ENCODE measurements at regions not wholly inside any gene's neighbourhood (a gene's known extent, or its start where the extent isn't known, plus 50 kb on each side); places are given as distances from the start of the nearest gene placed in this dataset.

DNA sequence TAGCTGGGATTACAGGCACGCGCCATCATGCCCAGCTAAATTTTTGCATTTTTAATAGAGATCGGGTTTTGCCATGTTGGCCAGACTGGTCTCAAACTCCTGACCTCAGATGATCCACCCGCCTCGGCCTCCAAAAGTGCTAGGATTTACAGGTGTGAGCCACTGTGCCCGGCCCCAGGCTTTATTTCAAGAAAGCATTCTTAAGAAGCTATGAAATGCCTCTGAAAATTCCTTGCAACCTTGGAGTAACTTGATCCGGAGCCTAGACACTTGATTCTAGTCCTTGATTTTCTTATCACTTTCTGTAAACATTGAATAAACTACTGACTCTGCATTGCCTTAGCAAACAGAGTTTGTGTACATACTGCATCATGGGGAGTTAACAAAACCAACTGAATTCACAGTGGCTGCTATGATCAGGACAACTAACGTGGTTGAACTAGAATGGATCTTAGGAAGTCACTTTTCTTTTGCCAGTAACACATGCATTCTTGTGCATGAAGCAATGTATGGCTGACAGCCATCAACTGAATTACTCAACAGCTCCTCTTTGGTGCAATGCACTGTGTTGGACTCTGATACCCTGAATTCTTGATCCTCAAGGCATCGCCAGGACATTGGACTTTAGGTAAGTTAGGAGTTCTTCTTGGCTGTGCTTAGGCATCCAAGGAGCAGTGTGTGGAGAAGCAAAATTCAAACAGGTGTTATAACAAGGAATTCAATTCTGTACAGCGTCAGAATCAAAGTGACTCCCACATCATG is 102.8 kb upstream of the TMEM170B start (continued):
- TF ChIP-seq SP7 (tag by site-specific recombination; IDR thresholded peaks at IDR 0.05) (peak; percentile 81), HOXC10 (CRISPR knock-in tag; IDR thresholded peaks at IDR 0.05) (no peak), ZNF114 (tag by site-specific recombination; IDR thresholded peaks at IDR 0.05) (no peak), SCRT1 (tag by site-specific recombination; IDR thresholded peaks at IDR 0.05; ENCODE audit: borderline replicate concordance) (no peak), YY2 (tag by site-specific recombination; IDR thresholded peaks at IDR 0.05) (no peak), ZNF394 (tag by site-specific recombination; IDR thresholded peaks at IDR 0.05; ENCODE audit: borderline replicate concordance) (no peak), ZNF580 (tag by site-specific recombination; IDR thresholded peaks at IDR 0.05) (no peak), MYNN (tag by site-specific recombination; IDR thresholded peaks at IDR 0.05; ENCODE audit: borderline replicate concordance) (no peak), ZNF155 (tag by site-specific recombination; IDR thresholded peaks at IDR 0.05) (no peak), MZF1 (tag by site-specific recombination; IDR thresholded peaks at IDR 0.05; ENCODE audit: borderline replicate concordance) (peak; percentile 82; the same call in 1 of the 2 replicates), ZNF18 (tag by site-specific recombination; IDR thresholded peaks at IDR 0.05) (no peak; the same call in 1 of the 2 replicates), KLF7 (tag by site-specific recombination; IDR thresholded peaks at IDR 0.05; ENCODE audit: borderline replicate concordance) (no peak), ZNF624 (tag by site-specific recombination; IDR thresholded peaks at IDR 0.05) (no peak), GLIS2 (tag by site-specific recombination; IDR thresholded peaks at IDR 0.05) (no peak), IKZF3 (tag by site-specific recombination; IDR thresholded peaks at IDR 0.05) (peak; percentile 80), GFI1B (tag by site-specific recombination; IDR thresholded peaks at IDR 0.05) (0 out of 2 replicates have a peak, but pooled peaks have one; percentile 49), ZSCAN23 (tag by site-specific recombination; IDR thresholded peaks at IDR 0.05) (0 out of 2 replicates have a peak, but pooled peaks have one; percentile 32), SETDB1 (IDR thresholded peaks at IDR 0.05; ENCODE audit: insufficient read length, low read length) (no peak), ZNF670 (tag by site-specific recombination; IDR thresholded peaks at IDR 0.05; ENCODE audit: low read depth) (no peak), ZNF544 (tag by site-specific recombination; IDR thresholded peaks at IDR 0.05) (no peak), ZNF561 (tag by site-specific recombination; IDR thresholded peaks at IDR 0.05; ENCODE audit: borderline replicate concordance) (peak; percentile 60; the same call in 1 of the 2 replicates), ZNF140 (tag by site-specific recombination; IDR thresholded peaks at IDR 0.05) (no peak), ZNF16 (tag by site-specific recombination; IDR thresholded peaks at IDR 0.05; ENCODE audit: low read depth) (no peak), ZNF501 (tag by site-specific recombination; IDR thresholded peaks at IDR 0.05) (no peak), GLIS1 (tag by site-specific recombination; IDR thresholded peaks at IDR 0.05) (peak; percentile 89)
- TF ChIP-seq, protein P1, sequence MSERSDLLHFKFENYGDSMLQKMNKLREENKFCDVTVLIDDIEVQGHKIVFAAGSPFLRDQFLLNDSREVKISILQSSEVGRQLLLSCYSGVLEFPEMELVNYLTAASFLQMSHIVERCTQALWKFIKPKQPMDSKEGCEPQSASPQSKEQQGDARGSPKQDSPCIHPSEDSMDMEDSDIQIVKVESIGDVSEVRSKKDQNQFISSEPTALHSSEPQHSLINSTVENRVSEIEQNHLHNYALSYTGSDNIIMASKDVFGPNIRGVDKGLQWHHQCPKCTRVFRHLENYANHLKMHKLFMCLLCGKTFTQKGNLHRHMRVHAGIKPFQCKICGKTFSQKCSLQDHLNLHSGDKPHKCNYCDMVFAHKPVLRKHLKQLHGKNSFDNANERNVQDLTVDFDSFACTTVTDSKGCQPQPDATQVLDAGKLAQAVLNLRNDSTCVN (tag by site-specific recombination; optimal IDR thresholded peaks at IDR 0.05) = no peak
- TF ChIP-seq, protein P2, sequence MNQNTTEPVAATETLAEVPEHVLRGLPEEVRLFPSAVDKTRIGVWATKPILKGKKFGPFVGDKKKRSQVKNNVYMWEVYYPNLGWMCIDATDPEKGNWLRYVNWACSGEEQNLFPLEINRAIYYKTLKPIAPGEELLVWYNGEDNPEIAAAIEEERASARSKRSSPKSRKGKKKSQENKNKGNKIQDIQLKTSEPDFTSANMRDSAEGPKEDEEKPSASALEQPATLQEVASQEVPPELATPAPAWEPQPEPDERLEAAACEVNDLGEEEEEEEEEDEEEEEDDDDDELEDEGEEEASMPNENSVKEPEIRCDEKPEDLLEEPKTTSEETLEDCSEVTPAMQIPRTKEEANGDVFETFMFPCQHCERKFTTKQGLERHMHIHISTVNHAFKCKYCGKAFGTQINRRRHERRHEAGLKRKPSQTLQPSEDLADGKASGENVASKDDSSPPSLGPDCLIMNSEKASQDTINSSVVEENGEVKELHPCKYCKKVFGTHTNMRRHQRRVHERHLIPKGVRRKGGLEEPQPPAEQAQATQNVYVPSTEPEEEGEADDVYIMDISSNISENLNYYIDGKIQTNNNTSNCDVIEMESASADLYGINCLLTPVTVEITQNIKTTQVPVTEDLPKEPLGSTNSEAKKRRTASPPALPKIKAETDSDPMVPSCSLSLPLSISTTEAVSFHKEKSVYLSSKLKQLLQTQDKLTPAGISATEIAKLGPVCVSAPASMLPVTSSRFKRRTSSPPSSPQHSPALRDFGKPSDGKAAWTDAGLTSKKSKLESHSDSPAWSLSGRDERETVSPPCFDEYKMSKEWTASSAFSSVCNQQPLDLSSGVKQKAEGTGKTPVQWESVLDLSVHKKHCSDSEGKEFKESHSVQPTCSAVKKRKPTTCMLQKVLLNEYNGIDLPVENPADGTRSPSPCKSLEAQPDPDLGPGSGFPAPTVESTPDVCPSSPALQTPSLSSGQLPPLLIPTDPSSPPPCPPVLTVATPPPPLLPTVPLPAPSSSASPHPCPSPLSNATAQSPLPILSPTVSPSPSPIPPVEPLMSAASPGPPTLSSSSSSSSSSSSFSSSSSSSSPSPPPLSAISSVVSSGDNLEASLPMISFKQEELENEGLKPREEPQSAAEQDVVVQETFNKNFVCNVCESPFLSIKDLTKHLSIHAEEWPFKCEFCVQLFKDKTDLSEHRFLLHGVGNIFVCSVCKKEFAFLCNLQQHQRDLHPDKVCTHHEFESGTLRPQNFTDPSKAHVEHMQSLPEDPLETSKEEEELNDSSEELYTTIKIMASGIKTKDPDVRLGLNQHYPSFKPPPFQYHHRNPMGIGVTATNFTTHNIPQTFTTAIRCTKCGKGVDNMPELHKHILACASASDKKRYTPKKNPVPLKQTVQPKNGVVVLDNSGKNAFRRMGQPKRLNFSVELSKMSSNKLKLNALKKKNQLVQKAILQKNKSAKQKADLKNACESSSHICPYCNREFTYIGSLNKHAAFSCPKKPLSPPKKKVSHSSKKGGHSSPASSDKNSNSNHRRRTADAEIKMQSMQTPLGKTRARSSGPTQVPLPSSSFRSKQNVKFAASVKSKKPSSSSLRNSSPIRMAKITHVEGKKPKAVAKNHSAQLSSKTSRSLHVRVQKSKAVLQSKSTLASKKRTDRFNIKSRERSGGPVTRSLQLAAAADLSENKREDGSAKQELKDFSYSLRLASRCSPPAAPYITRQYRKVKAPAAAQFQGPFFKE (tag by site-specific recombination; IDR thresholded peaks at IDR 0.05; ENCODE audit: borderline replicate concordance) = no peak
- TF ChIP-seq, protein P3, sequence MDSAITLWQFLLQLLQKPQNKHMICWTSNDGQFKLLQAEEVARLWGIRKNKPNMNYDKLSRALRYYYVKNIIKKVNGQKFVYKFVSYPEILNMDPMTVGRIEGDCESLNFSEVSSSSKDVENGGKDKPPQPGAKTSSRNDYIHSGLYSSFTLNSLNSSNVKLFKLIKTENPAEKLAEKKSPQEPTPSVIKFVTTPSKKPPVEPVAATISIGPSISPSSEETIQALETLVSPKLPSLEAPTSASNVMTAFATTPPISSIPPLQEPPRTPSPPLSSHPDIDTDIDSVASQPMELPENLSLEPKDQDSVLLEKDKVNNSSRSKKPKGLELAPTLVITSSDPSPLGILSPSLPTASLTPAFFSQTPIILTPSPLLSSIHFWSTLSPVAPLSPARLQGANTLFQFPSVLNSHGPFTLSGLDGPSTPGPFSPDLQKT (IDR thresholded peaks at IDR 0.05; ENCODE audit: borderline replicate concordance, low read depth, low read length) = no peak
- TF ChIP-seq, protein P4, sequence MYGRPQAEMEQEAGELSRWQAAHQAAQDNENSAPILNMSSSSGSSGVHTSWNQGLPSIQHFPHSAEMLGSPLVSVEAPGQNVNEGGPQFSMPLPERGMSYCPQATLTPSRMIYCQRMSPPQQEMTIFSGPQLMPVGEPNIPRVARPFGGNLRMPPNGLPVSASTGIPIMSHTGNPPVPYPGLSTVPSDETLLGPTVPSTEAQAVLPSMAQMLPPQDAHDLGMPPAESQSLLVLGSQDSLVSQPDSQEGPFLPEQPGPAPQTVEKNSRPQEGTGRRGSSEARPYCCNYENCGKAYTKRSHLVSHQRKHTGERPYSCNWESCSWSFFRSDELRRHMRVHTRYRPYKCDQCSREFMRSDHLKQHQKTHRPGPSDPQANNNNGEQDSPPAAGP (tag by site-specific recombination; IDR thresholded peaks at IDR 0.05) = no peak
